LoVo (cell line): ENCODE measurements at regions not wholly inside any gene's neighbourhood (a gene's known extent, or its start where the extent isn't known, plus 50 kb on each side); places are given as distances from the start of the nearest gene placed in this dataset.
"Not testable (repeated sequence)": the region's sequence is repeated elsewhere in the genome, so short reads cannot be mapped to it uniquely, and the experiment has no call there.

Source experiments
- DNase-seq: peaks from one replicate; pipeline ENCODE4 v3.0.0-alpha.2; 2016; ENCODE audit warnings: low spot score

- DNase-seq: no peak
Measured at GRCh38 chr6:50467931-50468330, 245.4 kb upstream of the TFAP2D start.

DNA sequence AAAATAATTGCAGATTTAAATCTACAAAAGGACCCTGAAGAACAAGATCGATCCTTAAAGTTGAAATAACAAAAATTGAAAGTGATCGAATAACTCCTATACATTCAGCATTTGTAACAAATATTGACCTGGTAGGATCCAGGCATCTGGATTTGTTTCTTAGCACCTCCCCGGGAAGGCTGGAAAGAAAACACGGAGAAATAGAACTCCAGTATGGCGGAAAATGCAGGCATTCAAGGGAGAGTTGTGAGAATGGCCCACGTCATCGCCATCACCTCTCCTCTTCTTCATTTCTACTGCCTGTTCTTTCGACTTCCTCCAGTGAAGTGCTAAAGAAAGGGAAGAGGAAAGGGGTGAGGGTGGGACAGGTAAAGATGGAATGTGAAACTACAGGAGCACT lies 242.3 kb upstream of the TFAP2D start:
- DNase-seq: no peak

GRCh38 chr6:50510361-50510760 lies 203.0 kb upstream of the TFAP2D start:
- DNase-seq: no peak

DNA sequence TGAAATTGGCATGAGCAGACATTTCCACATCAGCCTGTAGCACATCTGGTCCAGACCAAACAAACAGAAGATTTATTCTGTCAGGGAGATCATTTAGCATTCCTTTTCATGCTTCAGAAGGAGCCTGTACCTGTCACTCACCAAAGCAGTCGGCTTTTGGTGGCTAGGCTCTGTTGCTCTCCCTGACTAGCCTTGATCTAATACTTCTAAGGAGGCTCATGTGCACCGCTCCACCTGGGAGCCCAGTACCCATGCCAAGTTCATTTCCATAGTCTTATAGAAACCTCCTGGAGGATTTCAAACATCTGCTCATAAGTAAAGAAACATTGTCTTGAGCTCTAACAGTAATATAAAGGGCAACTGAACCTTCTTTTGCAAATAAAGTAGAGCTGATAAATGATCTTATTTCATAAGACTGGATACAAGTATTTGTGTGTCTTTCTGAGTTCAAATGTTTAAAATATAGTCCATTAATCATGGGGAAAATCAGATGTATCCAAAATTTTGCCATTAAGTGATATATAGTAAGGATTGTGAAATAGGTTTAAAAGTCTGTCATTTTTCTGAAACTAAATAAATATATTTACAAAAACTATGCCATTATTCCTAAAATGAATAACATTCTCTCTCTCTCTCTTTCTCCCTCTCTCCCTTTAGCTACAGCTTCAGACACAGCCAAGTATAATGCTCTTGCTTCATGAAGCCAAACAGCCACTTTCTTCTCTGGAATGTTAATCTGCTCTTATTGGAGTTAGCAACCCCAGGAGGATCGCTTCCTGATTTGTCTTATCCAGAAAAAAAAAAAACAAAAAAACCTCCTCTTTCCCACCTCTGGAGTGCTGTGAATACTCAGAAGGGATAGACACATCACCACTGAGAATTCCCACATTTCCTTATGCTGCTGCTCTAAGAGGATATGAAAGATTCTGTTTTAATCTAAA lies 192.7 kb upstream of the TFAP2D start:
- DNase-seq: no peak

- no peak for DNase-seq
Measured at GRCh38 chr6:50524341-50524740, 189.0 kb upstream of the TFAP2D start.

DNA sequence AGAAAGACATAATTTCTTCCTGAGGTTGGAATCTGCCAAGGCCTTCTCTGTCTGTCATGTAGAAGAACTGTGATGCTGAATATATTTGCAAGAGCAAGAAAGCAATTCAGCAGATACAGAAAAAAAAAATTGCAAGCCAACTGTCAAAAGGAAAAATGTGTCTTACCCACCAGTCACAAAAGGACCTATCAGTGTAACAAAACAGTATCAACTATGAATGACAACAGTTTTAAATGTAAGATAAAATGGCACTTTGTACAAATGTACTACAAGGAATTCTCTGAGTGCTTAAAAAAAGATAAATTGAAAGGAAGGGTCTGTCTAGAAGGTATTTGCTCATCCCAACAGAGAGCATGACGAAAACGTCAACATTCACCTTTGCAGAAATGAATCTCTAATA lies 185.3 kb upstream of the TFAP2D start:
- no peak for DNase-seq

GRCh38 chr6:50539447-50539846 lies 173.9 kb upstream of the TFAP2D start:
- no peak for DNase-seq

GRCh38 chr6:50541941-50542340 lies 171.4 kb upstream of the TFAP2D start:
- no peak for DNase-seq

DNA sequence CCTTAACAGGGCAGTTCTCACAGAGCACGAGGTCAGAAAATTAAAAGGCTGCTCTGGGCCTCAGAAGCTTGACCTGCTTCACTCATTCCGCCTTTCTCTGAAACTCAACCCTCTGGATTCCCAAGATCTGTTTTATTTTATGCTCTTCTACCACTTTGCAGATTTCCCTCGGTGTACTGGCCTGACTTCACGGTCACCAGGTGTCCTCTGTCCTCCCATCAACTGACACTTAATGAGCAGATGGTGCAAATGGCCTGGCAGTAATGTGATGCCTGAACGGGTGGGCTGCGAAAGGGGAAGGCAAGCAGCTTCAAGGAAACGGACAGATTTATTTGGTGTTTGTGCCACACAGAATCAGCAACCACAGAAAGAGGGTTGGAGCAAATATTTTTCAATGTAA lies 169.7 kb upstream of the TFAP2D start:
- DNase-seq: no peak

DNA sequence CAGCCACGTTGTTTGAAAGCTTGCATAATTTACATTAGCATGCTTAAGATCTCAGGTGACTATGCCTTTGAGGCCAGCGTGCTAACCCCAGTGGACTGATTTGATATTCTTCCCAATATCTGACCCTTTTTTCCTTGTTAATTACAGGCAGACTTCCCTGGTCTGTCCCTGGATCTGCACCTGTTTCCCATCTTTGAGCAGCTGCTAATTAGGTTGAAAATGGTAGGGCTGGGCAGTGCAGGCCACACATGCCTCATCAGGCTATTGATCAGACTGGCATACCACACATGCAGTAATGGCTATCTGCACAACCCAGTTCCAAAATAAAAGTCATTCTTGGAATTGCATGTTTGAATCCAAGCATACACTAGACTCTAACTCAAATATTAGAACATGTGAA lies 164.3 kb upstream of the TFAP2D start:
- no peak for DNase-seq

DNA sequence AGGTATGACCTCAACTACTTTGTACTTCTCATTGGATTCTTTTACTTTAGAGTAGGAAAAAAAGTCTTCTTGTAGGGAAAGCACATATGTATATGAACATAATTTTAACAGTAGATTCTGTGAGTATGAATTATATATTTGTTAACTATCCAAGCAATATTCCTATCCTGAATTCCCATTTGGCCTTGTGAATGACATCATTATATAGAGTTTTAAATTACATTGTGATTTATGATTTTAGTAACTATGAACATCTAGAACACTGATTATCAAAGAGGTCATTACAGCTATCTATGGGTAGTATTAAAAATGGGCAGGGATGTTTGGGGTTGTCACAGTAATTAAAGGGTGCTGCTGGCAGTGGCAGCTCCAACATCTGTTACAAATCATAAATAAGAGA lies 163.9 kb upstream of the TFAP2D start:
- no peak for DNase-seq

GRCh38 chr6:50555982-50556381 lies 157.3 kb upstream of the TFAP2D start:
- DNase-seq: no peak

DNA sequence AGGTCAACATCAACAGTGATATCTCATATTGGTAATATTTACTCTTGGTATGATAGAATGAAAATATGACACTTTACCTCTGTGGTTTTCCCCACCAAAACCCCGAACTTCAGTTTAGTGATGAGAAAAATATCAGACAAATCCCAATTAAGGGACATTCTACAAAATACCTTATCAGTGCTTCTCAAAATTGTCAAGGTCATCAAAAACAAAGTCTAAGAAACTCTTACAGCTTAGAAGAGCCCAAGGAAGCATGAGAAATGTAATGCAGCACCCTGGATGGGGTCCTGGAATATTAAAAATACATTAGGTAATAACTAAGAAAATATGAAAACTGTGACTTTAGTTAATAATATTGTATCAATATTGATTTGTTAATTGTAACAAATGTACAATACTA lies 148.3 kb upstream of the TFAP2D start:
- DNase-seq: no peak

DNA sequence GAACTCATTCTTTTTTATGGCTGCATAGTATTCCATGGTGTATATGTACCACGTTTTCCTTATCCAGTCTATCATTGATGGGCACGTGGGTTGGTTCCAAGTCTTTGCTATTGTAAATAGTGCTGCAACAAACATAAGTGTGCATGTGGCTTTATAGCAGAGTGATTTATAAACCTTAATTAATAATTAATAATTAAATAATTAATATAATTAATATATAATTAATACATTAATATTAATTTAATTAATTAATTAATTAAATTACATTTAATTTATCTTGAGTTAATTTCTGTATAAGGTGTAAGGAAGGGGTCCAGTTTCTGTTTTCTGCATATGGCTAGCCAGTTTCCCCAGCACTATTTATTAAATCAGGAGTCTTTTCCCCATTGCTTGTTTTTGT lies 142.1 kb upstream of the TFAP2D start:
- DNase-seq: not testable (repeated sequence)

- DNase-seq: no peak
Measured at GRCh38 chr6:50585441-50586330, 127.6 kb upstream of the TFAP2D start.

DNA sequence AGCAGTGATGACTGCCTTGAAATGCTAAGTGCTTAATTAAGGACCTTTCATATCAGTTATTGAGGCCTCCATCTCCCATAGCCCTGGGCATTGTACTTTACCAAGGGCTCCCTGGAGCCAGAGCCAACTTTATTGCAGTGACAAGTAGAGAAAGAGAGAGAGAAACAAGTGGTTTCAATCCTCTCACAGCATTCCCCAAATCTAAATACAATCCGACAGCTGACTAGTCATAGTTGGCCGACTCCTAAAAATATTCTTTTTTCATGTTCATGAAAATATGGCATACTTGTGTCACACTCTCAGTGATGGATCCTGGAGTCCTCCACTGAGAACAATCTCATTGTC lies 127.0 kb upstream of the TFAP2D start:
- DNase-seq: no peak

GRCh38 chr6:50589751-50590470 lies 123.4 kb upstream of the TFAP2D start:
- DNase-seq: no peak

- no peak for DNase-seq
Measured at GRCh38 chr6:50591135-50591534, 122.2 kb upstream of the TFAP2D start.

GRCh38 chr6:50600280-50600679 lies 113.0 kb upstream of the TFAP2D start:
- DNase-seq: no peak

- peak; percentile 37 for DNase-seq
Measured at GRCh38 chr6:50602292-50602691, 111.0 kb upstream of the TFAP2D start.

GRCh38 chr6:50608421-50608820 lies 104.9 kb upstream of the TFAP2D start:
- DNase-seq: no peak

GRCh38 chr6:50610562-50610961 lies 102.8 kb upstream of the TFAP2D start:
- DNase-seq: no peak

DNA sequence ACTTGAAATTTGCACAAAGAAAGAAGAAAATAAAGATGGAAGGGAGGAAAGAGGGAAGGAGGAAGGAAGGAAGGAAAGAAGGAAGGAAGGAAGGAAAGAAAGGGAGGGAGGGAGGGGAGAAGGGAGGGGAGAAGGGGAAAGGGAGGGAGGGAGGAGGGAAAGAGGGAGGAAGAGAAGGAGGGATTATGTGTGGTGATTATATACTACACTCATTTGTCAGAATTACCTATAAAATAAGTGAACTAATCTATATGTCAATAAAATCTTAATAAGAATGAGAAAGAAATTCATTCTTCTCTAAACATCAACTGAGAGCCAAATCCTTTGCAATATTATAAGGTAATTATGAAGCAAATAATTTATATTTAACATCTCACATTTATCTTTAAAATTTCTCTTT lies 77.9 kb upstream of the TFAP2D start:
- no peak for DNase-seq
